H9 (cell line): ENCODE measurements at regions not wholly inside any gene's neighbourhood (a gene's known extent, or its start where the extent isn't known, plus 50 kb on each side); places are given as distances from the start of the nearest gene placed in this dataset.

ENCODE experiments used
- DNase-seq: peaks from one replicate; pipeline ENCODE4 v3.0.0-alpha.2; 2017
- H2AFZ ChIP-seq: one replicate; pipeline ENCODE4 v1.6.1; 2013; ENCODE audit warnings: mild to moderate bottlenecking, low read length, control low read depth, moderate library complexity
- H2AK5ac ChIP-seq: 2 replicates; pipeline ENCODE4 v1.6.1; 2013; ENCODE audit warnings: low read length, control low read depth, mixed read lengths; ENCODE audit not compliant: insufficient read length
- H2BK120ac ChIP-seq: one replicate; pipeline ENCODE4 v1.6.1; 2013; ENCODE audit warnings: low read depth, mild to moderate bottlenecking, low read length, control low read depth, inconsistent platforms; ENCODE audit not compliant: poor library complexity, severe bottlenecking
- H2BK12ac ChIP-seq: 2 replicates; pipeline ENCODE4 v1.6.1; 2013; ENCODE audit warnings: low read length, control low read depth, mixed read lengths, low read depth; ENCODE audit not compliant: insufficient read length
- H2BK15ac ChIP-seq: 2 replicates; pipeline ENCODE4 v1.6.1; 2013; ENCODE audit warnings: low read depth, low read length, control low read depth
- H2BK20ac ChIP-seq: one replicate; pipeline ENCODE4 v1.6.1; 2013; ENCODE audit warnings: low read depth, mild to moderate bottlenecking, low read length, control low read depth, inconsistent platforms; ENCODE audit not compliant: poor library complexity, severe bottlenecking
- H2BK5ac ChIP-seq: 2 replicates; pipeline ENCODE4 v1.6.1; 2013; ENCODE audit warnings: low read length, control low read depth, mixed read lengths; ENCODE audit not compliant: insufficient read length
- H3K14ac ChIP-seq: 2 replicates; pipeline ENCODE4 v1.6.1; 2013; ENCODE audit warnings: low read length, control low read depth; ENCODE audit not compliant: insufficient read depth
- H3K18ac ChIP-seq: 2 replicates; pipeline ENCODE4 v1.6.1; 2013; ENCODE audit warnings: low read depth, mild to moderate bottlenecking, mixed read lengths, low read length, control low read depth; ENCODE audit not compliant: insufficient read length
- H3K23ac ChIP-seq: 2 replicates; pipeline ENCODE4 v1.6.1; 2013; ENCODE audit warnings: low read length, control low read depth, mixed read lengths, low read depth; ENCODE audit not compliant: insufficient read length
- H3K23me2 ChIP-seq: 2 replicates; pipeline ENCODE4 v1.6.1; 2013; ENCODE audit warnings: low read depth, mild to moderate bottlenecking, mixed read lengths, low read length, control low read depth; ENCODE audit not compliant: insufficient read length, poor library complexity, severe bottlenecking
- H3K27ac ChIP-seq: 2 replicates; pipeline ENCODE4 v1.5.1; 2013; ENCODE audit warnings: low read length, control low read depth, mixed read lengths, low read depth; ENCODE audit not compliant: insufficient read length
- H3K27me3 ChIP-seq: 2 replicates; pipeline ENCODE4 v1.6.1; 2013; ENCODE audit warnings: low read length, control low read depth, inconsistent platforms; ENCODE audit not compliant: insufficient read depth
- H3K4ac ChIP-seq: 2 replicates; pipeline ENCODE4 v1.6.1; 2013; ENCODE audit warnings: low read depth, mild to moderate bottlenecking, control low read depth, inconsistent platforms, low read length, moderate library complexity
- H3K4me1 ChIP-seq: 2 replicates; pipeline ENCODE4 v1.6.1; 2013; ENCODE audit warnings: low read length, control low read depth, inconsistent platforms; ENCODE audit not compliant: insufficient read depth
- H3K4me2 ChIP-seq: 2 replicates; pipeline ENCODE4 v1.6.1; 2013; ENCODE audit warnings: low read length, control low read depth, mixed read lengths; ENCODE audit not compliant: insufficient read length, insufficient read depth
- H3K56ac ChIP-seq: 2 replicates; pipeline ENCODE4 v1.6.1; 2013; ENCODE audit warnings: low read depth, mild to moderate bottlenecking, mixed read lengths, low read length, control low read depth; ENCODE audit not compliant: insufficient read length
- H3K79me1 ChIP-seq: 2 replicates; pipeline ENCODE4 v1.6.1; 2013; ENCODE audit warnings: low read depth, mild to moderate bottlenecking, moderate library complexity, low read length, control low read depth, inconsistent platforms; ENCODE audit not compliant: insufficient read depth, poor library complexity, severe bottlenecking
- H3K79me2 ChIP-seq: 2 replicates; pipeline ENCODE4 v1.6.1; 2013; ENCODE audit warnings: low read length, control low read depth, inconsistent platforms; ENCODE audit not compliant: insufficient read depth
- H3K9ac ChIP-seq: 2 replicates; pipeline ENCODE4 v1.6.1; 2013; ENCODE audit warnings: low read length, control low read depth, mixed read lengths; ENCODE audit not compliant: insufficient read length; ENCODE audit errors: extremely low read depth
- H3K9me3 ChIP-seq: one replicate; pipeline ENCODE4 v1.6.1; 2013; ENCODE audit warnings: low read depth, low read length, inconsistent platforms; ENCODE audit not compliant: control insufficient read depth
- H3T11ph ChIP-seq: one replicate; pipeline ENCODE4 v1.6.1; 2013; ENCODE audit warnings: mild to moderate bottlenecking, low read length, control low read depth, inconsistent platforms
- H4K20me1 ChIP-seq: one replicate; pipeline ENCODE4 v1.6.1; 2013; ENCODE audit not compliant: control insufficient read depth, insufficient read length, insufficient read depth
- H4K5ac ChIP-seq: 2 replicates; pipeline ENCODE4 v1.6.1; 2013; ENCODE audit warnings: low read depth, mild to moderate bottlenecking, mixed read lengths, low read length, control low read depth; ENCODE audit not compliant: insufficient read length
- H4K8ac ChIP-seq: replicated peaks from 2 replicates; pipeline ENCODE4 v1.6.1; 2013; ENCODE audit warnings: low read length, control low read depth, mixed read lengths, low read depth; ENCODE audit not compliant: insufficient read length
- H4K91ac ChIP-seq: 2 replicates; pipeline ENCODE4 v1.6.1; 2013; ENCODE audit warnings: low read depth, mild to moderate bottlenecking, moderate library complexity, mixed read lengths, low read length, control low read depth; ENCODE audit not compliant: insufficient read length
- H3K27ac Mint-ChIP-seq, 3 experiments: 2 replicates in 2 of 3; 3 replicates in 1 of 3; pipeline ENCODE4 v1.8.0; 2020 to 2021; ENCODE audit warnings: mixed read lengths in 3 of 3, mild to moderate bottlenecking in 1 of 3, moderate library complexity in 1 of 3
- H3K27me3 Mint-ChIP-seq: 2 replicates; pipeline ENCODE4 v1.8.0; 2021; ENCODE audit warnings: low read depth, mild to moderate bottlenecking, moderate library complexity, mixed read lengths
- H3K36me3 Mint-ChIP-seq, 3 experiments: 2 replicates in 2 of 3; 3 replicates in 1 of 3; pipeline ENCODE4 v1.8.0; 2020 to 2021; ENCODE audit warnings: low read depth in 3 of 3, mixed read lengths in 3 of 3; ENCODE audit not compliant: insufficient read depth in 1 of 3
- H3K4me1 Mint-ChIP-seq, 2 experiments: 2 replicates each; pipeline ENCODE4 v1.8.0; 2020; ENCODE audit warnings: mixed read lengths in 2 of 2
- H3K4me3 Mint-ChIP-seq, 2 experiments: 2 replicates in 1 of 2; 3 replicates in 1 of 2; pipeline ENCODE4 v1.8.0; 2020 to 2021; ENCODE audit warnings: mild to moderate bottlenecking in 2 of 2, mixed read lengths in 2 of 2, moderate library complexity in 1 of 2
- H3K9me3 Mint-ChIP-seq, 2 experiments: 2 replicates in 1 of 2; 3 replicates in 1 of 2; pipeline ENCODE4 v1.8.0; 2020; ENCODE audit warnings: mild to moderate bottlenecking in 2 of 2, mixed read lengths in 2 of 2, moderate library complexity in 1 of 2
- CTCF ChIP-seq: fragments of 200-600 bp; sonication (generic); conservative IDR thresholded peaks from 3 replicates; pipeline ENCODE4 v1.8.0; 2021; ENCODE audit warnings: antibody characterized with exemption, mild to moderate bottlenecking
- WGBS: extraction: QIAGEN DNeasy Blood & Tissue Kit; methylation state at CpG from one replicate; pipeline ENCODE4 v1.1.7; 2013; ENCODE audit warnings: missing lambda C conversion rate, low lambda C conversion rate, mixed read lengths; ENCODE audit not compliant: insufficient read length; ENCODE audit errors: extremely low coverage; 5-methylcytosine and 5-hydroxymethylcytosine counted together

- Histone ChIP-seq H3K9me3 (no peaks in the 10 kb centered on the region), H4K20me1 (no peaks in the 10 kb centered on the region), H3K4ac (no peak overlapping the region), H4K91ac (no peak overlapping the region), H2BK5ac (no peak overlapping the region), H3K14ac (no peak overlapping the region), H2BK20ac (no peak overlapping the region), H3K23me2 (no peaks in the 10 kb centered on the region), H4K8ac (no peak overlapping the region), H3K18ac (no peak overlapping the region), H2BK12ac (no peak overlapping the region), H3K4me2 (no peak overlapping the region), H4K5ac (no peak overlapping the region), H3K4me1 (peaks cover 2% of the 10 kb centered on the region; the same call in 1 of the 2 replicates), H3K27me3 (no peaks in the 10 kb centered on the region), H2BK15ac (no peak overlapping the region), H3K79me2 (no peaks in the 10 kb centered on the region), H3K56ac (no peak overlapping the region), H2AFZ (no peak overlapping the region), H3T11ph (no peak overlapping the region), H3K27ac (no peak overlapping the region), H2AK5ac (no peak overlapping the region), H2BK120ac (no peak overlapping the region), H3K79me1 (no peaks in the 10 kb centered on the region), H3K23ac (no peak overlapping the region), H3K9ac (no peak overlapping the region)
- Mint-ChIP-seq H3K27ac (no peak overlapping the region; a peak in 1 of 7 replicates), H3K27me3 (peaks cover 2% of the 10 kb centered on the region; the same call in 1 of the 2 replicates), H3K4me1 (peaks cover 7 to 16% of the 10 kb centered on the region in 2 experiments), H3K9me3 (no peaks in the 10 kb centered on the region), H3K4me3 (no peak overlapping the region), H3K36me3 (no peaks in the 10 kb centered on the region)
- TF ChIP-seq CTCF = no peak
- WGBS = no CpG with 5 or more reads among the region's 5 CpGs
- DNase-seq = no peak
These were observed 354.8 kb downstream of the ENC1 start for GRCh38 chr5:74285675-74286280.
